T-cell (primary cell): ENCODE measurements at regions not wholly inside any gene's neighbourhood (a gene's known extent, or its start where the extent isn't known, plus 50 kb on each side); places are given as distances from the start of the nearest gene placed in this dataset.

Experiments used
- ATAC-seq, 4 experiments: fragments of 200-7000 bp in 3 of 4; fragments of 150-1000 bp in 1 of 4; cut with Tn5 transposase; replicated peaks in 1 of 4; 1 replicate in 3 of 4; 2 replicates in 1 of 4; pipeline ENCODE4 v1.10.0; 2021; ENCODE audit warnings: moderate library complexity in 3 of 4, mild to moderate bottlenecking in 2 of 4, moderate number of reproducible peaks in 1 of 4
- CTCF ChIA-PET, 2 donors: fragments of 300-600 bp; sonication (Branson Sonifier 250); formaldehyde crosslinking; loops; one replicate each; lab custom pipeline; 2022; ENCODE audit warnings: antibody characterized with exemption in 2 of 2; lab: Charles Lee
- POLR2A ChIA-PET, 2 donors: fragments of 300-600 bp; sonication (Branson Sonifier 250); formaldehyde crosslinking; loops; one replicate each; lab custom pipeline; 2022; ENCODE audit warnings: antibody characterized with exemption in 2 of 2; lab: Charles Lee
- DNase-seq, 35 experiments: peaks; one replicate each; pipeline versions ENCODE4 v3.0.0 to v3.0.0-alpha.2; 2013 to 2023
- H3K27ac ChIP-seq: one replicate; pipeline ENCODE4 v1.5.1; 2013; ENCODE audit warnings: low read length
- H3K27me3 ChIP-seq, 2 experiments: replicated peaks in 1 of 2; 1 replicate in 1 of 2; 2 replicates in 1 of 2; pipeline versions ENCODE4 v1.6.1 to v1.7.0; 2013; ENCODE audit warnings: low read length in 1 of 2, mixed read lengths in 1 of 2; ENCODE audit not compliant: control insufficient read depth in 2 of 2, insufficient read depth in 2 of 2; ENCODE audit errors: extremely low read depth in 1 of 2
- H3K36me3 ChIP-seq, 2 donors: 1 replicate in 1 of 2; 2 replicates in 1 of 2; pipeline versions ENCODE4 v1.6.1 to v1.7.0; 2013; ENCODE audit warnings: low read length in 1 of 2; ENCODE audit not compliant: control insufficient read depth in 2 of 2, insufficient read depth in 1 of 2; ENCODE audit errors: extremely low read depth in 1 of 2
- H3K4me1 ChIP-seq, 2 experiments: 1 replicate in 1 of 2; 2 replicates in 1 of 2; pipeline versions ENCODE4 v1.6.1 to v1.7.0; 2013; ENCODE audit warnings: low read length in 2 of 2, mixed read lengths in 1 of 2; ENCODE audit not compliant: insufficient read depth in 2 of 2, control insufficient read depth in 1 of 2; ENCODE audit errors: extremely low read depth in 1 of 2
- H3K4me3 ChIP-seq, 2 donors: 1 replicate in 1 of 2; 2 replicates in 1 of 2; pipeline versions ENCODE4 v1.5.1 to v1.7.0; 2013; ENCODE audit warnings: mild to moderate bottlenecking in 2 of 2, low read length in 1 of 2, moderate library complexity in 1 of 2; ENCODE audit not compliant: control insufficient read depth in 1 of 2; ENCODE audit errors: extremely low read depth in 1 of 2
- H3K9me3 ChIP-seq: 2 replicates; pipeline ENCODE4 v1.7.0; 2013
- H3K27ac Mint-ChIP-seq, 2 donors: one replicate each; pipeline ENCODE4 v1.8.0; 2020 to 2021; ENCODE audit warnings: mild to moderate bottlenecking in 2 of 2, mixed read lengths in 2 of 2
- H3K27me3 Mint-ChIP-seq, 2 donors: one replicate each; pipeline ENCODE4 v1.8.0; 2021 to 2022; ENCODE audit warnings: mixed read lengths in 2 of 2
- H3K36me3 Mint-ChIP-seq: one replicate; pipeline ENCODE4 v1.8.0; 2021; ENCODE audit warnings: mixed read lengths
- H3K4me1 Mint-ChIP-seq, 3 donors: one replicate each; pipeline ENCODE4 v1.8.0; 2020 to 2022; ENCODE audit warnings: mixed read lengths in 3 of 3, mild to moderate bottlenecking in 1 of 3
- H3K4me3 Mint-ChIP-seq, 3 donors: one replicate each; pipeline ENCODE4 v1.8.0; 2020 to 2022; ENCODE audit warnings: mild to moderate bottlenecking in 3 of 3, mixed read lengths in 3 of 3, moderate library complexity in 3 of 3
- H3K9me3 Mint-ChIP-seq, 3 donors: one replicate each; pipeline ENCODE4 v1.8.0; 2020 to 2022; ENCODE audit warnings: mixed read lengths in 3 of 3
- WGBS: methylation state at CpG from one replicate; pipeline ENCODE4 v1.1.5; 2013; ENCODE audit warnings: missing lambda C conversion rate; ENCODE audit not compliant: insufficient coverage; 5-methylcytosine and 5-hydroxymethylcytosine counted together

DNA sequence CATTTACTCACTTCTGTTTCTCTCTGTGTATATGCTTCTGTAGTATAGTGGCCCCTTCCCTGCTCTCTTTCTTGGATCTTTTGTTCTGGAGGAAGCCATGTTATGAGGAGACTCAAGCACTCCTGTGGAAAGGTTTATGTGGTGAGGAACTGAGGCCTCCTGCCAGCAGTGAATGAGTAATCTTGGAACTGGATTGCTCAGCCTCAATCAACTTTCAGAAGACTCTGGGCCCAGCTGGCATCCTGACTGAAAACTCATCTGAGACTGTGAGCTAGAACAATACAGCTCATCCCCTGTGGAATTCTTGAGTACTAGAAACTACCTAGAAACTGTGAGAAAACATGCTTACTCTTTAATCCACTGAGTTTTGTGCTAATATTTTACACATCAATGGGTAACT is 133.1 kb upstream of the ZKSCAN2 start:
- Histone ChIP-seq H3K27me3 (peaks cover 0 to 2% of the 10 kb centered on the region in 2 experiments), H3K9me3 (no peaks in the 10 kb centered on the region), H3K4me3 (no peak overlapping the region), H3K27ac (no peak overlapping the region), H3K4me1 (no peaks in the 10 kb centered on the region), H3K36me3 (no peaks in the 10 kb centered on the region)
- Mint-ChIP-seq H3K4me1 (no peaks in the 10 kb centered on the region), H3K27ac (no peak overlapping the region), H3K36me3 (no peaks in the 10 kb centered on the region), H3K4me3 (no peak overlapping the region), H3K9me3 (peaks cover 4 to 5% (median 5%) of the 10 kb centered on the region in 3 donors), H3K27me3 (peaks cover 13 to 25% of the 10 kb centered on the region in 2 donors)
- ATAC-seq (no peak), DNase-seq (no peak)
- POLR2A ChIA-PET, result no interaction called here
- CTCF ChIA-PET, result no interaction called here

DNA sequence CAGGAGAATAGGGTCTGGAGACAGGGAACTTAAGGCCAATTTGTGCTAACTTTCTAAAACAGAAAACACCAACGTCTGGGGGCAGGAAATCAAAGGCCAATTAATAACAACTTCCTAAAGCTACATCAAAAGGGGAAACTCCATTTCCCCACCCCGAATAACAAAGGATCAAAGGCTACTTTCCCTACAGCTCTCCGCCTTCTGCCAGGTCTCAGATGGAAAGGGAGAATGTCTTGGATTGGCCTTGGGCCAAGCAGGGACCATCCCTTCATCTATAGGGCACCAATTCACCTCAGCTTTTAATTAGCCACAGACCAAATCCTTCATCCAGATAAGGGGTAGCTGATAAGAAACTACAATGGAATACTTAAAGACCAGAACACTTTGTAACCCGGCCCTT is 116.9 kb upstream of the ZKSCAN2 start:
- DNase-seq, result no peak
- H3K27ac Mint-ChIP-seq, result no peak overlapping the region
- H3K4me3 ChIP-seq, result no peak overlapping the region
- no CpG with 5 or more reads among the region's 4 CpGs for WGBS
- ChIA-PET POLR2A (interaction anchor here in 1 of 2 donors (0.6 kb wide), 1 partner anchor 9 kb away, joined by 7 read pairs; no protein-coding TSS in a partner anchor), CTCF (no interaction called here)
- peaks cover 0 to 4% (median 0%) of the 10 kb centered on the region in 3 donors for H3K9me3 Mint-ChIP-seq
- no peak overlapping the region for H3K4me3 Mint-ChIP-seq
- peaks cover 5 to 12% of the 10 kb centered on the region in 2 donors for H3K27me3 Mint-ChIP-seq
- H3K9me3 ChIP-seq, result no peaks in the 10 kb centered on the region
- H3K27ac ChIP-seq, result no peak overlapping the region
- H3K4me1 ChIP-seq, result no peaks in the 10 kb centered on the region
- peaks cover 0 to 10% of the 10 kb centered on the region in 2 experiments for H3K27me3 ChIP-seq
- no peaks in the 10 kb centered on the region for H3K4me1 Mint-ChIP-seq
- no peaks in the 10 kb centered on the region for H3K36me3 Mint-ChIP-seq
- no peak for ATAC-seq
- no peaks in the 10 kb centered on the region for H3K36me3 ChIP-seq

DNA sequence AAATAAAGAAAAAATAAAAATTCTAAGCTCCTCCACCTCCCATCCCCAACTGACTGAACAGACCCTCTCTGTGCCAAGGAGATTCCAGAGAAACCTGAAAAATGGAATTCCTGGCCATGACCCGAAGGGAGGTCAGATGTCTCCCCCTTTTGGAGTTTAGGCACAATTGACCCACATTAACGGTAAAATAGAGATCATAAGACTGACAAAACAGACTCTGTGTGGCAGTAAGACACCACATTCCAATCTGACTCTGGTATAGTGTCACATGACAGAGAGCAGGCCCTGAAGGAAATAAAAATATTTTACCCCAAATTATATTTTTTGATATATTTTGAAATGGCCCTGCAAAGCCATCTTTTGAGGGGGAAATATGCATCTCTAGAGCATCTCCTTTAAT is 115.1 kb upstream of the ZKSCAN2 start:
- Histone ChIP-seq H3K4me3 (no peak overlapping the region), H3K27ac (no peak overlapping the region), H3K4me1 (no peaks in the 10 kb centered on the region), H3K27me3 (peaks cover 0 to 5% of the 10 kb centered on the region in 2 experiments), H3K9me3 (no peaks in the 10 kb centered on the region), H3K36me3 (no peaks in the 10 kb centered on the region)
- no peak for ATAC-seq
- no CpG with 5 or more reads among the region's 2 CpGs for WGBS
- ChIA-PET CTCF (no interaction called here), POLR2A (no interaction called here)
- peaks cover 0 to 2% (median 2%) of the 10 kb centered on the region in 3 donors for H3K9me3 Mint-ChIP-seq
- DNase-seq, result no peak
- H3K27me3 Mint-ChIP-seq, result peaks cover 1 to 19% of the 10 kb centered on the region in 2 donors
- H3K4me1 Mint-ChIP-seq, result no peaks in the 10 kb centered on the region
- no peak overlapping the region for H3K4me3 Mint-ChIP-seq
- H3K36me3 Mint-ChIP-seq, result no peaks in the 10 kb centered on the region
- H3K27ac Mint-ChIP-seq, result no peak overlapping the region

DNA sequence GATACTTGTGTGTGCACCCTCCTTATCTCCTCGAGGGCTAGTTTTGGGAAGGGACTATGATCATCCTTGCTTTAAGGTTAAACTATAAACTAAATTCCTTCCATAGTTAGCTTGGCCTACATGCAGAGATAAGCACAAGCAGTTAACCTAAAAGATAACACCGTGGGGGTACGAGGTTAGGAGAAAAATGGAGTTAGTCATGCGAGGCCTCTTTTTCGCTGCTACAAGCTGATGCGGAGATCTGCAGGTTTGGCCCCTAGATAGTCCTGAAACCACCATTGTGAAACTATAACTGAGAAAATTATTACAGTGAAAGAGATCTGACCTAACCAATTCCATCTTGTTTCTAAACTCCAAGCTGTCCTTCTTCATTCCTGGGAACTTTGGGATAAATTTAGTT is 113.7 kb upstream of the ZKSCAN2 start:
- H3K4me3 ChIP-seq, result no peak overlapping the region
- no peaks in the 10 kb centered on the region for H3K9me3 ChIP-seq
- H3K27ac Mint-ChIP-seq, result no peak overlapping the region
- WGBS, result 83% methylated on average over 3 of the region's 6 CpGs
- H3K27me3 Mint-ChIP-seq, result peaks cover 2 to 20% of the 10 kb centered on the region in 2 donors
- CTCF ChIA-PET, result no interaction called here
- no peaks in the 10 kb centered on the region for H3K36me3 ChIP-seq
- peaks cover 0 to 2% (median 2%) of the 10 kb centered on the region in 3 donors for H3K9me3 Mint-ChIP-seq
- no peak for DNase-seq
- no peaks in the 10 kb centered on the region for H3K36me3 Mint-ChIP-seq
- POLR2A ChIA-PET, result no interaction called here
- H3K27ac ChIP-seq, result no peak overlapping the region
- no peak for ATAC-seq
- no peak overlapping the region for H3K4me3 Mint-ChIP-seq
- peaks cover 0 to 2% (median 0%) of the 10 kb centered on the region in 3 donors for H3K4me1 Mint-ChIP-seq
- no peaks in the 10 kb centered on the region for H3K4me1 ChIP-seq
- H3K27me3 ChIP-seq, result peaks cover 0 to 8% of the 10 kb centered on the region in 2 experiments

DNA sequence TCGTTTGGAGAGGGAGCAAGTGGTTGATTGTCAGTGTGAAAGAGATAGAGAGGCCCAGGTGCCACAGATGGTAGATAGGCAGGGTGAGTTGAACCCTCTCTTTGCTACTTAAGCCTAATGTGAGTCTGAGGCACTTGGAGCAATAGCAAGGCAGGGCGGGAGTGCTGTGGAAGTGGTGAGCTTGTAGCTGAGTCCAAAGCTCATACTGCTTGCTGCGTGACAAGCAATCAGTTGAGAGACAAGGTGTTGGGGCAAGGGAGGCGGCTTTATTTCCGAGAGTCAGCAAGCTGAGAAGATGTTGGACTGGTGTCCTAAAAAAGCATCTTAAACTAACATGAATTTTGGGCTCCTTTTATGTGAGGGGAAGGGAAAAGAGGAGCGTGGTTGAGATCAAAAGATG is 112.9 kb upstream of the ZKSCAN2 start:
- H3K9me3 ChIP-seq, result no peaks in the 10 kb centered on the region
- no peaks in the 10 kb centered on the region for H3K36me3 ChIP-seq
- CTCF ChIA-PET, result no interaction called here
- H3K9me3 Mint-ChIP-seq, result peaks cover 0 to 2% (median 2%) of the 10 kb centered on the region in 3 donors
- no peak overlapping the region for H3K27ac Mint-ChIP-seq
- ATAC-seq (no peak), DNase-seq (no peak)
- no peak overlapping the region for H3K4me3 ChIP-seq
- no peak overlapping the region for H3K27ac ChIP-seq
- peaks cover 0 to 6% (median 0%) of the 10 kb centered on the region in 3 donors for H3K4me1 Mint-ChIP-seq
- no peaks in the 10 kb centered on the region for H3K36me3 Mint-ChIP-seq
- peaks cover 0 to 8% of the 10 kb centered on the region in 2 experiments for H3K27me3 ChIP-seq
- POLR2A ChIA-PET, result no interaction called here
- H3K27me3 Mint-ChIP-seq, result peaks cover 4 to 25% of the 10 kb centered on the region in 2 donors
- no peak overlapping the region for H3K4me3 Mint-ChIP-seq
- 84% methylated on average over 4 of the region's 6 CpGs for WGBS
- no peaks in the 10 kb centered on the region for H3K4me1 ChIP-seq

DNA sequence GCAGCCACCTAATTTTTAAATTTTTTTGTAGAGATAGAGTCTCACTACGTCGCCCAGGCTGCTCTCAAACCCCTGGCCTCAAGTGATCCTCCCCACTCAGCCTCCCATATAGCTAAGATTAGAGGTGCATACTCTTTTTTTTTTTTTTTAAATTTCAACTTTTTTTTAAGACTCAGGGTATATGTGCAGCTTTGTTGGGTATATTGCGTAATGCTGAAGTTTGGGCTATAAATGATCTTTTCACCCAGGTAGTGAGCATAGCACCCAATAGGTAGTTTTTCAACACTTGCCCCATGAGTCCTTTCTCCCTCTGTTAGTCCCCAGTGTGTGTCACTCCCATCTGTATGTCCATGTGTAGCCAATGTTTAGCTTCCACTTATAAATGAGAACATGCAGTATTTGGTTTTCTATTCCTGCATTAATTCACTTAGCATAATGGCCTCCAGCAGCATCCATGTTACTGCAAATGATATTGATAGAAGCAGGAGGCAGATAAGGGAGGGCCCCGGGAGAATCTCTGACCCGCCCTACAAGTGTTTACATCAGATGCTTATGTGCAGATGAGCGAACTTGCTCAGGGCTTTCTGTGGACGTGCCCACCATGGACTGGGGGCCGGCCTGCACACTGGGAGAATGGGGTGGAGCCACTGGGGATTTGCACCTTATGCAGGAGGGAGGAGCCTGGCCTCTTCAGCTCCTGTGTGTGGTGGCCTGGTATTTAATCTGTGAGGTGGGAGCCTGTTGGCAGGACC is 110.3 kb upstream of the ZKSCAN2 start:
- Mint-ChIP-seq H3K4me3 (no peak overlapping the region), H3K4me1 (peaks cover 0 to 6% (median 0%) of the 10 kb centered on the region in 3 donors), H3K36me3 (no peaks in the 10 kb centered on the region), H3K27ac (no peak overlapping the region), H3K27me3 (peaks cover 7 to 26% of the 10 kb centered on the region in 2 donors), H3K9me3 (peaks cover 0 to 4% (median 2%) of the 10 kb centered on the region in 3 donors)
- DNase-seq (no peak), ATAC-seq (no peak)
- no peaks in the 10 kb centered on the region for H3K9me3 ChIP-seq
- H3K4me1 ChIP-seq, result no peaks in the 10 kb centered on the region
- H3K36me3 ChIP-seq, result no peaks in the 10 kb centered on the region
- H3K4me3 ChIP-seq, result no peak overlapping the region
- CTCF ChIA-PET, result no interaction called here
- H3K27ac ChIP-seq, result no peak overlapping the region
- peaks cover 0 to 10% of the 10 kb centered on the region in 2 experiments for H3K27me3 ChIP-seq
- 91% methylated on average over 4 of the region's 8 CpGs for WGBS
- POLR2A ChIA-PET, result no interaction called here
